Retinal pigment epithelial cell (primary cell): ENCODE measurements at regions not wholly inside any gene's neighbourhood (a gene's known extent, or its start where the extent isn't known, plus 50 kb on each side); places are given as distances from the start of the nearest gene placed in this dataset.
"Not testable (repeated sequence)": the region's sequence is repeated elsewhere in the genome, so short reads cannot be mapped to it uniquely, and the experiment has no call there.

Experiments
- DNase-seq: peaks from one replicate; pipeline ENCODE4 v3.0.0-alpha.2; 2010; ENCODE audit warnings: low read depth
- H3K4me3 ChIP-seq: 2 replicates; pipeline ENCODE4 v1.5.1; 2011; ENCODE audit warnings: mild to moderate bottlenecking, low read length, control low read depth, moderate library complexity
- TF ChIP-seq, protein P1 (sequence below): conservative IDR thresholded peaks from 2 replicates; pipeline ENCODE4 v1.5.1; 2011; ENCODE audit warnings: low read depth, low read length, control low read depth, inconsistent platforms

DNA sequence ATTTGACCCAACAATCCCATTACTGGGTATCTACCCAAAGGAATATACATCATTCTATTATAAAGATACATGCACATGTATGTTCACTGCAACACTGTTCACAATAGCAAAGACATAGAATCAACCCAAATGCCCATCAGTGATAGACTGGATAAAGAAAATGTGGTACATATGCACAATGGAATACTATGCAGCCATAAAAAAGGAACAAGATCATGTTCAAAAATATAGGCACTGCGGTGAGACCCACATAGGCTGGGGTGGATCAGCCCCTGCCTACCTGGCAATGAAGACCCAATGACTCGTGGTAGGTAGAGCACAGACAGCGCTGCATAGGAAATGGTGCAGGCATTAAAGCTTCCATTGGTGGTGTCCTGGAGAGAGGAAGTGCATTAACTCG, 88.6 kb upstream of the NFIL3 start:
- DNase-seq, H3K4me3 ChIP-seq: not testable (repeated sequence)

DNA sequence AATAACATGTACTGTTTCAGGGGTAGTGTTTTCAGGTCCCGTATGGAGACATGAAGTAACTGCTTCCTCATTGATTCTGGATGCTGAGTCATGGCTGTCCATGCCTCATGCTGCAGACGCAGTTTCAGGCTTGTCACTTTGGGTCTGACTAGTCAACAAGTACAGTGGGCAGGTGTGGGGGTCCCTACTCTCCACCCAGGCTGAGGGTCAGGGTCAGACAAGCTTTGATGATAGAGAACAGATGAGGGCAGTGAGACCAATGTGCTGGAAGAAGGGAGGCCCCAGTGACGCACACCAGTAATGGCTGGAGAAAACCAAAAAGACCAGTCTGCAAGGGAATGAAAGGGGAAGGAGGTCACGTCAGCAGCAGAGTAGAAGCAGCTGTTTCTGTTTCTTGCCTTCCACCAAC, 80.0 kb upstream of the NFIL3 start:
- no peak overlapping the region for H3K4me3 ChIP-seq
- no peak for DNase-seq
- TF ChIP-seq, protein P1, sequence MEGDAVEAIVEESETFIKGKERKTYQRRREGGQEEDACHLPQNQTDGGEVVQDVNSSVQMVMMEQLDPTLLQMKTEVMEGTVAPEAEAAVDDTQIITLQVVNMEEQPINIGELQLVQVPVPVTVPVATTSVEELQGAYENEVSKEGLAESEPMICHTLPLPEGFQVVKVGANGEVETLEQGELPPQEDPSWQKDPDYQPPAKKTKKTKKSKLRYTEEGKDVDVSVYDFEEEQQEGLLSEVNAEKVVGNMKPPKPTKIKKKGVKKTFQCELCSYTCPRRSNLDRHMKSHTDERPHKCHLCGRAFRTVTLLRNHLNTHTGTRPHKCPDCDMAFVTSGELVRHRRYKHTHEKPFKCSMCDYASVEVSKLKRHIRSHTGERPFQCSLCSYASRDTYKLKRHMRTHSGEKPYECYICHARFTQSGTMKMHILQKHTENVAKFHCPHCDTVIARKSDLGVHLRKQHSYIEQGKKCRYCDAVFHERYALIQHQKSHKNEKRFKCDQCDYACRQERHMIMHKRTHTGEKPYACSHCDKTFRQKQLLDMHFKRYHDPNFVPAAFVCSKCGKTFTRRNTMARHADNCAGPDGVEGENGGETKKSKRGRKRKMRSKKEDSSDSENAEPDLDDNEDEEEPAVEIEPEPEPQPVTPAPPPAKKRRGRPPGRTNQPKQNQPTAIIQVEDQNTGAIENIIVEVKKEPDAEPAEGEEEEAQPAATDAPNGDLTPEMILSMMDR, result no peak

DNA sequence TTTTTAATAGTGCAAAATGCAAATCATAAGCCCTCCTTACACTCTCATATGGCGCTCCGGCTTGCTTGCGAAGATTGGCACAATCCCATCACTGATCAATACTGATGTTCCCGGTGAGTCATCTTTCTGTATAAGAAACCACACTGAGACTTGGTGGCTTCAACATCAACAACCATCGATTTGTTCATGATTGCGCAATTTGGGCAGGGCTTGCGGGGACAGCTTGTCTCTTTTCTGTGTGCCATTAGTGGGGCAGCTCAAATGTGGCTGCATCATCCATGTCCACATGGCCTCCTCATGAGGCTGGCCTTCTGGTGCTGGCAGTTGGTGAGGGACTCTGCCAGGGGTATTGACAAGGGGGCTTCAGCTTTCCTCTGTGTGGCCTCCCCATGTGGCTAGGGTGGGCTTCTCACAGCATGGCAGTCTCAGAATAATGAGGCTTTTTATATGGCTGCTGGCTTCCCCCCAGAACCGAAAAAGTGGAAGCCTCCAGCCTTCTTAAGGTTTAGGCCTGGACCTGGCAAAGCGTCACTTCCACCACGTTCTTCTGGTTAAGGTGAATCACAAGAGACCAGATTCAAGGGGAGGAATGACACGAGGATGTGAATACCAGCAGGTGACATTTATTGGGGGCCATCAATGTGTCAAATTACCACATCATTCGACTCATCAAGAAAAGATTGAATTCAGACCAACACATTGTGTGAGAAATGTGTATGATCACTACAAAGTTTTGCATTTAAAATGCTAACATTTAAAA, 79.5 kb upstream of the NFIL3 start:
- H3K4me3 ChIP-seq, result no peak overlapping the region
- no peak for DNase-seq
- TF ChIP-seq, protein P1, result no peak

DNA sequence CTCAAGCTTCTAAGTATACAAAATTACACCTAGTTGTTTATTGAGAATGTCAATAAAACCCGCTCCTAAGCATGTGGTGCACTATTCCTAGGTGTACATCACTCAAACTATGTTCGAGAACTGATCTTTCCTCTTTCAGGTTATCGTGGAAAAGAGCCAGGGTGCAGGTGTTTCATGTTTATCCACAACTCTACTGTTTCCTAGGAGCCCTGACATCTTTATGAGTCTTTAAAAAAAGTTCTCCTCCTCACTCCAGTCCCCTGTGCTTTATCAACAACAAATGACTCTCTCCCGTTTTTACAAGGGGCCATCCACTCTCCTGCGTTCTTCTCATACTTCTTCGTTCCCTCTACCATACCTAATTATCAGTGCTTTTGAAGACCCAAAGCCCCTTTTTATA, 78.8 kb upstream of the NFIL3 start:
- TF ChIP-seq, protein P1, result no peak
- no peak overlapping the region for H3K4me3 ChIP-seq
- DNase-seq, result no peak

- peak; percentile 68 for DNase-seq
These were observed 76.9 kb upstream of the NFIL3 start for GRCh38 chr9:91500509-91501014.

GRCh38 chr9:91496351-91496750, 72.7 kb upstream of the NFIL3 start:
- DNase-seq, result no peak
- TF ChIP-seq, protein P1, result no peak
- H3K4me3 ChIP-seq, result no peak overlapping the region

More at GRCh38 chr9:91500509-91501014, 76.9 kb upstream of the NFIL3 start:
- no peak overlapping the region for H3K4me3 ChIP-seq
- TF ChIP-seq, protein P1, result no peak

DNA sequence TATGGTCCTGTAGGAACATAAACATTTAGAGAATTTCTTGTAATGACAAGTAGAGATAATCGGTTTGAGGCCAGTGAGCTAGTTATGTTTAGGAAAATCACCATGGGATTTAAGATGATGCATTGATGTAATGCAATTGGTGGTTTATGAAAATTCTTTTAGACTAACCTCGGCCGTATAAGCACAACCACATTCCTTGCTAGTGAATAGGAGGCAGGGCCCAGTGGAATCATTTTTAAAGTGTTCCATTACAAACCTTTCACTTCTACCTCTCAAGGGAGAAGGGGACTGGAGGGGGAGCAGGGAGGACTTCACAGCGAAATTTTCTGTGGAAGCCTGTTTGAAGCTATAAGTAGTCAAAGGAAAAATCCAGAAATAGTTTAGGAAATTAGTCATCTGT, 71.8 kb upstream of the NFIL3 start:
- no peak overlapping the region for H3K4me3 ChIP-seq
- TF ChIP-seq, protein P1, result no peak
- peak; percentile 87 for DNase-seq
